ENCODE measurements at regions not wholly inside any gene's neighbourhood (a gene's known extent, or its start where the extent isn't known, plus 50 kb on each side); places are given as distances from the start of the nearest gene placed in this dataset.
A peak's percentile ranks its signal among the peaks of the same experiment; 100 is the strongest.

DNA sequence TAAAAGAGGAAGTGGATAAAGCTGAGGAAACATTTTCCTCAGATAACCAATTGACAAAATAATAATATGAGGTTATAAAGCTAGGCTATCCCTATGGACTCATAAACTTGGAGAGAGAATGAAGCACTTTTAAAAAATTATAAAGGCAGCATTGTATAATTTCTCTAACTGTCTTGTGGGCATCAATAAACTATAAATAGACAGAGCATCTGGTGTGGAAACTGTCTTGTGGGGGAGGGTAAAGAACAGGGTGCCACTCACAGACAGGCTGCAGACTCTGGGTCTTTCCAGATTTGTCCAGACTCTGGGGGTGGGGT is 333.5 kb downstream of the BUD13 start:
- no peak overlapping the region for H3K4me3 ChIP-seq
- DNase-seq, result no peak
- peaks cover 0 to 4% (median 0%) of the 10 kb centered on the region in 4 donors for H3K4me1 ChIP-seq
- no peaks in the 10 kb centered on the region for H3K27me3 ChIP-seq
- H3K9me3 ChIP-seq, result no peaks in the 10 kb centered on the region
- H3K36me3 ChIP-seq, result no peaks in the 10 kb centered on the region
- TF ChIP-seq POLR2A (IDR thresholded peaks at IDR 0.05), result no peak
- TF ChIP-seq, protein P1, sequence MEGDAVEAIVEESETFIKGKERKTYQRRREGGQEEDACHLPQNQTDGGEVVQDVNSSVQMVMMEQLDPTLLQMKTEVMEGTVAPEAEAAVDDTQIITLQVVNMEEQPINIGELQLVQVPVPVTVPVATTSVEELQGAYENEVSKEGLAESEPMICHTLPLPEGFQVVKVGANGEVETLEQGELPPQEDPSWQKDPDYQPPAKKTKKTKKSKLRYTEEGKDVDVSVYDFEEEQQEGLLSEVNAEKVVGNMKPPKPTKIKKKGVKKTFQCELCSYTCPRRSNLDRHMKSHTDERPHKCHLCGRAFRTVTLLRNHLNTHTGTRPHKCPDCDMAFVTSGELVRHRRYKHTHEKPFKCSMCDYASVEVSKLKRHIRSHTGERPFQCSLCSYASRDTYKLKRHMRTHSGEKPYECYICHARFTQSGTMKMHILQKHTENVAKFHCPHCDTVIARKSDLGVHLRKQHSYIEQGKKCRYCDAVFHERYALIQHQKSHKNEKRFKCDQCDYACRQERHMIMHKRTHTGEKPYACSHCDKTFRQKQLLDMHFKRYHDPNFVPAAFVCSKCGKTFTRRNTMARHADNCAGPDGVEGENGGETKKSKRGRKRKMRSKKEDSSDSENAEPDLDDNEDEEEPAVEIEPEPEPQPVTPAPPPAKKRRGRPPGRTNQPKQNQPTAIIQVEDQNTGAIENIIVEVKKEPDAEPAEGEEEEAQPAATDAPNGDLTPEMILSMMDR (IDR thresholded peaks at IDR 0.05), result no peak
- no peak overlapping the region for H3K27ac ChIP-seq

DNA sequence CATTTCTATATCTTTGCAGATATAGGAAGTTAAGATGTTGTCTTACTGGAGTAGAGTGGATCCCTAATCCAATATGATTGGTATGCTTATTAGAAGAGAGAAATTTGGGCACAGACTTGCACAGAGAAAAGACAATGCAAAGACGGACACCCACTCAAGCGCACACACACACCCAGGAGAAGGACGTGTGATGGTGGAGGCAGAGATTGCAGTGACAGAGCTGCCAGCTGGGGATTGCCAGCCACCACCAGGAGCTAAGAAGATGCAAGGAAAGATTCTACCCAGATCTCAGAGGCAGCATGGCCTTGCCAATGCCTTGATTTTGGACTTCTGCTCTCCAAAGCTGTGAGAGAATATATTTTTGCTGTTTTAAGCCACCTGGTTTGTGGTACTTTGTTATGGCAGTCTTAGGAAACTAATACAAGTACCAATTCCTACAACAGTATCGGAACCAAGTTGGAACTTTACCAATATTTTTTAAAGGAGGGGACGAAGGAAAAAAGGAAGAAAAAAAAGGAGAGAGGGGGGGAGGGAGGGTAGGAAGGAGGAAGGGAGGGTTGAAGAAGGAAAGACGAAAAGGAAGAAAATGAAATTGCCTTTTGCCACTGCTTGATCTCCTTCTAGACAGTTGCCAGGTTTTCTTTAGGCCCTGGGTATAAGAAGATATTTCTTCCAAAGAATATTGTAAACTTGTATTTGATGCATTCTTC is 334.0 kb downstream of the BUD13 start:
- Histone ChIP-seq H3K27me3 (no peaks in the 10 kb centered on the region), H3K4me1 (peaks cover 0 to 4% (median 0%) of the 10 kb centered on the region in 4 donors), H3K9me3 (no peaks in the 10 kb centered on the region), H3K36me3 (no peaks in the 10 kb centered on the region), H3K4me3 (no peak overlapping the region), H3K27ac (no peak overlapping the region)
- no peak for TF ChIP-seq POLR2A (IDR thresholded peaks at IDR 0.05)
- TF ChIP-seq, protein P1 (IDR thresholded peaks at IDR 0.05), result no peak
- no peak for DNase-seq

- Histone ChIP-seq H3K36me3 (no peaks in the 10 kb centered on the region), H3K27ac (no peak overlapping the region), H3K4me3 (no peak overlapping the region), H3K4me1 (peaks cover 0 to 4% (median 0%) of the 10 kb centered on the region in 4 donors), H3K9me3 (no peaks in the 10 kb centered on the region), H3K27me3 (no peaks in the 10 kb centered on the region)
- no peak for DNase-seq
- no peak for TF ChIP-seq POLR2A (IDR thresholded peaks at IDR 0.05)
- TF ChIP-seq, protein P1 (IDR thresholded peaks at IDR 0.05), result no peak
Observed at GRCh38 chr11:116434986-116435385, 337.8 kb downstream of the BUD13 start.

DNA sequence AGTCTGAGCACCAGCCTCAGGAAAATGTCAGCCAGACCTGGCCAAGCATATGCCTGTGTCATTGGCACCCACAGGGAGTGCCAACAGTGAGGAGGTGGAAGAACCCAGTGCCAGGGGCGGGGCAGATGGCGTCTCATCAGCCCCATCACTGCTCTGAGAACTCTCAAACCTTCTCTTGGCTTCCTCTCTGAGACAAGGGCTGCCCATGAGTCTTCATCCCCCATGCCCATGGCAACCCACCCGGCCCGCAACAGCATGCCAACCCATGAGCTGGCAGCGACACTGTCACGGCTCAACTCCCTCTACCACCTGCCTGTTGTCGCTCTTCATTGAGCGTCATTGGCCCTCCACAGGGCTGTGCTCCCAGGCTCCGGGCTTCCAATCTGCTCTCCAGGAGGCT is 340.5 kb downstream of the BUD13 start:
- Histone ChIP-seq H3K4me1 (peaks cover 0 to 15% (median 0%) of the 10 kb centered on the region in 4 donors), H3K27me3 (no peaks in the 10 kb centered on the region), H3K9me3 (no peaks in the 10 kb centered on the region), H3K27ac (no peak overlapping the region), H3K4me3 (no peak overlapping the region), H3K36me3 (no peaks in the 10 kb centered on the region)
- DNase-seq, result no peak
- no peak for TF ChIP-seq POLR2A (IDR thresholded peaks at IDR 0.05)
- TF ChIP-seq, protein P1 (IDR thresholded peaks at IDR 0.05), result no peak

GRCh38 chr11:116431842-116432241 is 340.9 kb downstream of the BUD13 start:
- DNase-seq, result no peak
- no peaks in the 10 kb centered on the region for H3K27me3 ChIP-seq
- H3K27ac ChIP-seq, result no peak overlapping the region
- no peak overlapping the region for H3K4me3 ChIP-seq
- TF ChIP-seq, protein P1 (IDR thresholded peaks at IDR 0.05), result no peak
- no peak for TF ChIP-seq POLR2A (IDR thresholded peaks at IDR 0.05)
- no peaks in the 10 kb centered on the region for H3K9me3 ChIP-seq
- H3K36me3 ChIP-seq, result no peaks in the 10 kb centered on the region
- peaks cover 0 to 15% (median 0%) of the 10 kb centered on the region in 4 donors for H3K4me1 ChIP-seq

- TF ChIP-seq, protein P1 (IDR thresholded peaks at IDR 0.05), result no peak
- no peak for TF ChIP-seq POLR2A (IDR thresholded peaks at IDR 0.05)
- peak overlapping the region in 1 of 4 donors; percentile 81 for H3K27ac ChIP-seq
Observed at GRCh38 chr11:116428638-116428975, 344.2 kb downstream of the BUD13 start.

More at GRCh38 chr11:116428638-116428975, 344.2 kb downstream of the BUD13 start:
- peaks cover 0 to 26% (median 0%) of the 10 kb centered on the region in 4 donors for H3K4me1 ChIP-seq
- no peaks in the 10 kb centered on the region for H3K9me3 ChIP-seq
- DNase-seq, result no peak
- no peak overlapping the region for H3K4me3 ChIP-seq
- no peaks in the 10 kb centered on the region for H3K36me3 ChIP-seq
- H3K27me3 ChIP-seq, result no peaks in the 10 kb centered on the region
